Body of pancreas (tissue), 4 donors: ENCODE measurements at regions not wholly inside any gene's neighbourhood (a gene's known extent, or its start where the extent isn't known, plus 50 kb on each side); places are given as distances from the start of the nearest gene placed in this dataset.

ENCODE experiments used
- CTCF ChIP-seq, 7 experiments: fragments of 450-650 bp in 4 of 7; fragments of 200-600 bp in 3 of 7; sonication (generic) in 3 of 7; IDR thresholded peaks; one replicate each; pipeline ENCODE4 v1.5.1; 2016 to 2019; ENCODE audit warnings: antibody characterized with exemption in 7 of 7
- POLR2A ChIP-seq, 3 donors: fragments of 450-650 bp; IDR thresholded peaks; one replicate each; pipeline ENCODE4 v1.6.1; 2016; ENCODE audit warnings: antibody characterized with exemption in 3 of 3, mild to moderate bottlenecking in 2 of 3

- no peak for TF ChIP-seq CTCF (IDR thresholded peaks at IDR 0.05)
- TF ChIP-seq POLR2A (IDR thresholded peaks at IDR 0.05), result no peak
Measured at GRCh38 chr13:32962342-32962741, 53.9 kb upstream of the KL start.
